AG04450 (cell line): ENCODE measurements at regions not wholly inside any gene's neighbourhood (a gene's known extent, or its start where the extent isn't known, plus 50 kb on each side); places are given as distances from the start of the nearest gene placed in this dataset.

Source experiments
- CTCF ChIA-PET: fragments of 300-600, 350-600 bp; formaldehyde crosslinking; extraction: SDS; loops from one replicate; lab custom pipeline; 2022; ENCODE audit warnings: antibody characterized with exemption, inconsistent platforms; lab: Charles Lee
- POLR2A ChIA-PET: fragments of 350-600 bp; formaldehyde crosslinking; extraction: SDS; loops from one replicate; lab custom pipeline; 2021; ENCODE audit warnings: antibody characterized with exemption, inconsistent platforms; lab: Yijun Ruan, JAX
- DNase-seq: peaks from one replicate; pipeline ENCODE4 v3.0.0-alpha.2; 2011; ENCODE audit warnings: low read depth, low spot score
- H3K27ac ChIP-seq: one replicate; pipeline ENCODE4 v1.5.1; 2012; ENCODE audit warnings: low read depth, low read length, control low read depth
- H3K27me3 ChIP-seq: one replicate; pipeline ENCODE4 v1.6.0; 2012; ENCODE audit warnings: low read length; ENCODE audit not compliant: control insufficient read depth, insufficient read depth
- H3K4me3 ChIP-seq: 2 replicates; pipeline ENCODE4 v1.5.1; 2011; ENCODE audit warnings: mild to moderate bottlenecking, low read depth, low read length, control low read depth
- H3K9me3 ChIP-seq: 2 replicates; pipeline ENCODE4 v1.5.1; 2012; ENCODE audit warnings: low read length; ENCODE audit not compliant: control insufficient read depth, insufficient read depth
- CTCF ChIP-seq: IDR thresholded peaks from 2 replicates; pipeline ENCODE4 v1.5.1; 2011; ENCODE audit warnings: low read depth, low read length, control low read depth, inconsistent platforms

GRCh38 chr3:137938876-137939275 lies 71.1 kb upstream of the CLDN18 start:
- TF ChIP-seq CTCF, result no peak
- Histone ChIP-seq H3K4me3 (no peak overlapping the region), H3K27ac (no peak overlapping the region), H3K9me3 (no peaks in the 10 kb centered on the region), H3K27me3 (no peaks in the 10 kb centered on the region)
- POLR2A ChIA-PET, result no interaction called here
- CTCF ChIA-PET, result no interaction called here
- DNase-seq, result no peak

- H3K27ac ChIP-seq, result no peak overlapping the region
- ChIA-PET POLR2A (no interaction called here), CTCF (interaction anchor here (0.7 to 6.9 kb wide), 6 partner anchors 15 to 912 kb away, joined by 4 to 57 read pairs (median 14); no protein-coding TSS in a partner anchor)
- no peak overlapping the region for H3K4me3 ChIP-seq
- TF ChIP-seq CTCF, result no peak
- H3K27me3 ChIP-seq, result no peaks in the 10 kb centered on the region
- DNase-seq, result no peak
- H3K9me3 ChIP-seq, result no peaks in the 10 kb centered on the region
These were observed 65.4 kb upstream of the CLDN18 start for GRCh38 chr3:137944593-137944992.

- CTCF ChIA-PET, result interaction anchor here (0.8 to 6.9 kb wide), 18 partner anchors 12 to 916 kb away, joined by 3 to 57 read pairs (median 5); no protein-coding TSS in a partner anchor
- DNase-seq, result peak; percentile 24
- Histone ChIP-seq H3K4me3 (no peak overlapping the region), H3K27ac (no peak overlapping the region), H3K9me3 (no peaks in the 10 kb centered on the region), H3K27me3 (no peaks in the 10 kb centered on the region)
- peak; percentile 74 for TF ChIP-seq CTCF
- POLR2A ChIA-PET, result no interaction called here
These were observed 63.5 kb upstream of the CLDN18 start for GRCh38 chr3:137946356-137946973.

- Histone ChIP-seq H3K9me3 (no peaks in the 10 kb centered on the region), H3K27me3 (no peaks in the 10 kb centered on the region), H3K27ac (no peak overlapping the region), H3K4me3 (no peak overlapping the region)
- DNase-seq, result no peak
- ChIA-PET POLR2A (no interaction called here), CTCF (interaction anchor here (0.8 to 6.9 kb wide), 16 partner anchors 10 to 914 kb away, joined by 3 to 57 read pairs (median 6); no protein-coding TSS in a partner anchor)
- no peak for TF ChIP-seq CTCF
These were observed 62.8 kb upstream of the CLDN18 start for GRCh38 chr3:137947117-137947516.

- H3K27me3 ChIP-seq, result no peaks in the 10 kb centered on the region
- no peak for DNase-seq
- ChIA-PET CTCF (interaction anchor here (1.0 to 6.9 kb wide), 5 partner anchors 8 to 915 kb away, joined by 4 to 57 read pairs (median 12); no protein-coding TSS in a partner anchor), POLR2A (no interaction called here)
- no peak for TF ChIP-seq CTCF
- no peak overlapping the region for H3K4me3 ChIP-seq
- no peak overlapping the region for H3K27ac ChIP-seq
- no peaks in the 10 kb centered on the region for H3K9me3 ChIP-seq
These were observed 61.4 kb upstream of the CLDN18 start for GRCh38 chr3:137948400-137949072.
